ENCODE measurements at regions not wholly inside any gene's neighbourhood (a gene's known extent, or its start where the extent isn't known, plus 50 kb on each side); places are given as distances from the start of the nearest gene placed in this dataset.

- no peak for ATAC-seq
- TF ChIP-seq ZNF70 (CRISPR knock-in tag; IDR thresholded peaks at IDR 0.05) = no peak
- TF ChIP-seq OSR1 (CRISPR knock-in tag; IDR thresholded peaks at IDR 0.05) = no peak
- TF ChIP-seq ARNTL (CRISPR knock-in tag; IDR thresholded peaks at IDR 0.05; ENCODE audit: borderline replicate concordance, low read depth) = no peak
Observed at GRCh38 chr15:60115579-60116380, 111.7 kb downstream of the FOXB1 start.

- ATAC-seq = no peak
Observed at GRCh38 chr15:60116456-60117089, 112.5 kb downstream of the FOXB1 start.

GRCh38 chr15:60118146-60118545 lies 114.0 kb downstream of the FOXB1 start:
- no peak for ATAC-seq
- no peak for TF ChIP-seq ZFP30 (CRISPR knock-in tag; IDR thresholded peaks at IDR 0.05)

More at GRCh38 chr15:60116456-60117089, 112.5 kb downstream of the FOXB1 start:
- TF ChIP-seq CREB5 (CRISPR knock-in tag; IDR thresholded peaks at IDR 0.05; ENCODE audit: low read depth) (no peak), BACH2 (CRISPR knock-in tag; IDR thresholded peaks at IDR 0.05; ENCODE audit: borderline replicate concordance) (no peak), OSR1 (CRISPR knock-in tag; IDR thresholded peaks at IDR 0.05) (no peak), TSHZ2 (CRISPR knock-in tag; IDR thresholded peaks at IDR 0.05) (no peak), ZFP30 (CRISPR knock-in tag; IDR thresholded peaks at IDR 0.05) (no peak), ZFP3 (CRISPR knock-in tag; IDR thresholded peaks at IDR 0.05) (no peak), CSDC2 (CRISPR knock-in tag; IDR thresholded peaks at IDR 0.05) (no peak), ZNF565 (CRISPR knock-in tag; conservative IDR thresholded peaks at IDR 0.05; ENCODE audit: low read depth) (no peak), PPARA (CRISPR knock-in tag; IDR thresholded peaks at IDR 0.05; ENCODE audit: borderline replicate concordance) (no peak), GLIS3 (CRISPR knock-in tag; IDR thresholded peaks at IDR 0.05) (no peak), TOX (CRISPR knock-in tag; IDR thresholded peaks at IDR 0.05; ENCODE audit: borderline replicate concordance) (no peak), SNAI2 (CRISPR knock-in tag; IDR thresholded peaks at IDR 0.05) (no peak), CSRNP3 (CRISPR knock-in tag; IDR thresholded peaks at IDR 0.05) (no peak), TCF4 (CRISPR knock-in tag; IDR thresholded peaks at IDR 0.05; ENCODE audit: borderline replicate concordance) (no peak), ISL1 (CRISPR knock-in tag; IDR thresholded peaks at IDR 0.05) (no peak), RARB (CRISPR knock-in tag; IDR thresholded peaks at IDR 0.05) (no peak)

- no peak for ATAC-seq
- TF ChIP-seq CSDC2 (CRISPR knock-in tag; IDR thresholded peaks at IDR 0.05) = no peak
- TF ChIP-seq ZNF565 (CRISPR knock-in tag; conservative IDR thresholded peaks at IDR 0.05; ENCODE audit: low read depth) = no peak
- no peak for TF ChIP-seq TOX (CRISPR knock-in tag; IDR thresholded peaks at IDR 0.05; ENCODE audit: borderline replicate concordance)
- no peak for TF ChIP-seq GLIS3 (CRISPR knock-in tag; IDR thresholded peaks at IDR 0.05)
- no peak for TF ChIP-seq CSRNP3 (CRISPR knock-in tag; IDR thresholded peaks at IDR 0.05)
- TF ChIP-seq BACH2 (CRISPR knock-in tag; IDR thresholded peaks at IDR 0.05; ENCODE audit: borderline replicate concordance) = no peak
- TF ChIP-seq SNAI2 (CRISPR knock-in tag; IDR thresholded peaks at IDR 0.05) = no peak
- TF ChIP-seq ZNF8 (CRISPR knock-in tag; IDR thresholded peaks at IDR 0.05) = no peak
- no peak for TF ChIP-seq TSHZ2 (CRISPR knock-in tag; IDR thresholded peaks at IDR 0.05)
- TF ChIP-seq ZFP30 (CRISPR knock-in tag; IDR thresholded peaks at IDR 0.05) = no peak
- TF ChIP-seq POU6F1 (CRISPR knock-in tag; IDR thresholded peaks at IDR 0.05; ENCODE audit: borderline replicate concordance, low read depth) = no peak
- no peak for TF ChIP-seq ZNF70 (CRISPR knock-in tag; IDR thresholded peaks at IDR 0.05)
- TF ChIP-seq ESRRG (CRISPR knock-in tag; IDR thresholded peaks at IDR 0.05) = no peak
- no peak for TF ChIP-seq CREB5 (CRISPR knock-in tag; IDR thresholded peaks at IDR 0.05; ENCODE audit: low read depth)
Observed at GRCh38 chr15:60118626-60119025, 114.5 kb downstream of the FOXB1 start.
